HG03139 (cell line): ENCODE measurements at regions not wholly inside any gene's neighbourhood (a gene's known extent, or its start where the extent isn't known, plus 50 kb on each side); places are given as distances from the start of the nearest gene placed in this dataset.

Experiments used
- ATAC-seq: cut with Tn5 transposase; IDR thresholded peaks from one replicate; pipeline ENCODE4 v1.9.1; 2021; ENCODE audit not compliant: unreplicated experiment

GRCh38 chr3:68060910-68061309 lies 406.5 kb upstream of the SUCLG2 start:
- ATAC-seq = no peak

GRCh38 chr3:68060191-68060590 lies 405.8 kb upstream of the SUCLG2 start:
- no peak for ATAC-seq

DNA sequence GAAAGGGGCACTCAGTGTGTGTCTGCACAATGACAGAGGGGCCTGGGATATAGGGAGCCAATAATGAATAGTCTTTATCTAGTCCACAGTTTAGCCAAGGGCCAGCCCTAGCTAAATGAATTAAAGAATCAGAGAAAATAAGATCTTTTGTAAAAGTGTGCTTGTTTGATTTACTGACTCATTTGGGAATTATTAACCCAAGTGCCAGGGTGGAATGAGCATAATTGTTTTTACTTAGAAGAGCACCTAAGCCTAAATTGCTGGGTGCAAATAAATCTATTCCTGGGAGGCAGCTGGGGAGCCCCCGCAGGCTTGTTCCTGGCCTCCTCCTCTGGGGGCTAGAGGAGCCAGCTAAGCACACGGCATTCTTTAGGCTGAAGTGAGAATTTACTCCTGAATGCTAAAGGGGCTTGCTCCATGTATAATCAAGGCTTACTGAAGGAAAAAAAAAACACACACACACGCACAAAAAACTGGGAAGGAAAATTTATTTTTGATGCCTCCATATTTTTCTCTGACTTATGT lies 405.3 kb upstream of the SUCLG2 start:
- ATAC-seq = no peak

DNA sequence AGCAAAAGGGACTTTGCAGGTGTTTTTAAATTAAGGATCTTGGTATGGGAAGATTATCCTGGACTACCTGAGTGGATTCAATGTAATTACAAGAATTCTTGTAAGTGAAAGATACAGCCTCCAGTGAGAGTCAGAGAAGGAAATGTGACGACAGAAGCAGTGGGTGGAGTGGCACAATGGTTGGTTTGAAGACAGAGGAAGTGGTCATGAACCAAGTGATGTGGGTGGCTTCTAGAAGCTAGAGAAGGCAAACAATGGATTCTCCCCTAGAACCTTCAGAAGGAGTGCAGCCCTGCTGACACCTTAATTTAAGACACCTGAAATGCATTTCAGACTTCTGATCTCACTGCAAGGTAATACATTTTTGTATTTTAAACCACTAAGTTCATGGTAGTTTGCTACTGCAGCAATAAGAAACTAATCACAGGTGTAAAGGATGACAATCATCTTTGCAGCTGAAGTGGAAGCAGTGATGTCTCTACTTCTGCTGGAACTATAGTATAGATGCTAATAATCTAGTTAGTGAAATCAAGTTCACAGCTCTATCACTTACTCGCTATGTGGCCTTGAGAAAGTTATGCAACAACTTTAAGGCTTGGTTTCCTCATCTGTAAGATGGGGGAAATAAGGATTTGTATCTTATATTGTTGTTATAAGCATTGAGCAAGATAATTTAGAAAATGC lies 403.4 kb upstream of the SUCLG2 start:
- ATAC-seq = no peak

DNA sequence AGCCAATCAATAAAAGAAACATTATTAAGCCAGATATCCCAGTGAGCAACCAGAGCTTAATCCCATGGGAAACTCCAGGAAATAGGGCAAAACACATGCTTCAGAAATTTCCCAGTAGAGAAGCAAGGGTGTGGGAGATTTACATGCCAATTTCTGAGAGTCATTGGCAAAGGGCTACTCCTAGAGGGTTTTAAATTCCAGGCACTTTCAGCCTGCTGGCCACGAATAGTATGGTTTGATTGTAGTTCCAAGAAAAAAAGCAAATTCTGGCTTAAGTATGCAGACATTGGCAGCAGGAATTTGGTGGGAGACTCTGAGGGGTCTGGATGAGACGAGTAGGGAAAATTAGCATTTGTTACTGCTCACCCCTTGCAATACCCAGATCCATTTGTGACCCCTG lies 402.1 kb upstream of the SUCLG2 start:
- no peak for ATAC-seq

GRCh38 chr3:68055215-68055614 lies 400.8 kb upstream of the SUCLG2 start:
- no peak for ATAC-seq

DNA sequence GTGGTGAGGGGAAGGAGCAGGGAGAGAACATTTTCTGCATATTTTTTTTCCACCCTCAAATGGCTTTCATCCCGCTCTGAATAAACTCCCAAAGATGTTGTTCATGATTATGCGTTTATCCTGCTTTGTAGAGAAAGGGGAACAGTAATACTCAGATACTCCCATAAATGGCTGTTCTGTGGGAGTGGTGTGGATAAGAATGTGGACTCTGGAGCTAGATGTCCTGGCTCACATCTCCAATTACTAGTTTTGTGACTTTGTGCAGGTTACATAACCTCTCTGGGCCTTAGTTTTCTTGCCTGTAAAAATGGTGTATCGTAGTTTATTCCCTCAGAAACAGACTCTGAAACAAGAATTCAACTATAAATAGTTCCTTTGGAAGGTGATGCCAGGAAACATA lies 395.4 kb upstream of the SUCLG2 start:
- no peak for ATAC-seq

DNA sequence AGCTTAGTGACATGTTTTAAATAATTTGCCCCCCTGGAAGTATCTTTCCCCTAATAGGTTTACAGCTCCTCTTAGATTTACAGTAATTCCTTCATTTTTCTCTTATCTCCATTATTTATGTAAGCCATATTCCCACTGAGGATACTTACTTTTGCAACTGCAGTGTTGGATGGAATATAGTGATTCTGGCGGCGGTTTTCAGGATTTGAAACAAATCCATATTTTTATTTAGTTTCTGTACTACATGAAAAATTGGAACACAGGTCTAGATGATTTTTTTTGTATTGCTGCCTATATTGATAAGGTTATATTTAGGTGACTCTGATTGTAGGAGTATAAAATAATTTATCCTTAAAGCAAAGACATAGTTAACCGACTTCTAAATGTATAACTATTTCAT lies 391.6 kb upstream of the SUCLG2 start:
- no peak for ATAC-seq

DNA sequence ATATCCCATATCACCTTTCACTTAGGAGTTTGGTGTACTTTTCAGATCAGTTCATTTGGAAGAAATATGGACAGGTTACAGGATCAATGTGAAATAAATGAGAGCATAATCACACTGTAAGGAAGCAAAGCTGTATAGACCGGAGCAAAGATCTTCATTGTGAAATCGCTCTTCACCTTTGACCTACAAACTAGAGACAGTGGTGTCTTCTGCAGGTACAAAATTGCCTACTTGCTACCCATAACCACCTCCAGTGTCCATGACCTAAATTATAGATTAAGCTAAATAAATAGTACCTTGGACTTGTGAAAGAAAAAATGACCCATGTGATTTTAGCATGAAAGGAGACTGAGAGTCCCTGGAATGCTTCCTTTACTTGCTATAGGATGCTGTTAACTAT lies 379.5 kb upstream of the SUCLG2 start:
- no peak for ATAC-seq

- no peak for ATAC-seq
Observed at GRCh38 chr3:68032209-68032608, 377.8 kb upstream of the SUCLG2 start.

GRCh38 chr3:68025189-68025588 lies 370.8 kb upstream of the SUCLG2 start:
- no peak for ATAC-seq

- ATAC-seq = no peak
Observed at GRCh38 chr3:68019876-68020275, 365.5 kb upstream of the SUCLG2 start.

- no peak for ATAC-seq
Observed at GRCh38 chr3:68018275-68018674, 363.9 kb upstream of the SUCLG2 start.

GRCh38 chr3:68017069-68017468 lies 362.7 kb upstream of the SUCLG2 start:
- no peak for ATAC-seq

- ATAC-seq = no peak
Observed at GRCh38 chr3:68009900-68010299, 355.5 kb upstream of the SUCLG2 start.

DNA sequence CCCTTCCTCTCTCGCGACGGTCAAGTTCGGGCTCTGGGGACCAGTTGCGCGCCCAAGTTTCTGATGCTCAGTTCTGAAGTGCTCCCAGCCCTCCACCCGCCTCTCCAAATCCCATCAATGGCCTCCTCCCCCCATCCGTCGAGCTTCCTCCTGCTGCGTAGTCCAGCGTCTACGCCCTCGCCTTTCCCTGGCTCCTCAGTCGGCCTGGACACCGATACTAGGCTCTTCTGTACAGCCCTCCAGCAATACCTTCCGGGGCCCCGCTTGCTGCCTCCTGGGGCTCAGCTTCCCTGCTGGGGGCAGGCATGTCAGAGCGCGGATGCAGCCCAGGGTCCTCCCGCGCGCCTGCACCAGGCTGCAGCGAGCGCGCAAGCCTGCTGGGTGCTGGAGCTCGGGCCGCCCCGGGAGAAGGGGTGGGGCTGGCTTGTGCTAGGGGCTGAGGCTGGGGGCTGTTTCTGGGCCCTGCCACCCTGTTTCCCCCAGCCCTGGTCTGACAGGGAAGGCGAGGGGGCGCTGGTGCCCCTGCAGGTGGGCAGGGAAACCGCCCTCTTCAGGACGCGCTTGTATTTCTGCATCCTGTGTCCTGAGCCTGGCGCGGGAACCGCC lies 353.3 kb upstream of the SUCLG2 start:
- no peak for ATAC-seq

DNA sequence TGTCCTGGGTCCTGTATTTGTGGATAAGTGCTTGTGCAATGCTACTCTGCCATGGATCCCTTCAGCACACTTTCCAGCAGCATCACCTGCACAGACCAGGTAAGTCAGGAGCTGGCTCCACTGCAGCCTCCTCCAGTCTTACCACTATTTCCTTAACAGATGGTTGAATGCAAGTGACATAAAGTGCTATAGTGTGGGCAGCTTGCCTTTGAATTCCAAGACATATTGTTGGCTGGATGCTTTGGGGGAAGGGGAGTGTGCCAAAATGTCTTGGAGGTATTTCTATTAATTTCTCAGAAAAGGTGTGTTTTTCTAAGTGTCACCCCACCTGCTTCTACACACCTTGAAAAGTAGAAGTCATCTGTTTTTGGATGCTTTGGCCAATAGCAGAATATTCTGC lies 352.2 kb upstream of the SUCLG2 start:
- ATAC-seq = no peak

- no peak for ATAC-seq
Observed at GRCh38 chr3:68004091-68004490, 349.7 kb upstream of the SUCLG2 start.

GRCh38 chr3:67998281-67998680 lies 343.9 kb upstream of the SUCLG2 start:
- no peak for ATAC-seq

- ATAC-seq = no peak
Observed at GRCh38 chr3:67995206-67995605, 340.8 kb upstream of the SUCLG2 start.

- ATAC-seq = no peak
Observed at GRCh38 chr3:67986706-67987105, 332.3 kb upstream of the SUCLG2 start.

- ATAC-seq = no peak
Observed at GRCh38 chr3:67983166-67983565, 328.8 kb upstream of the SUCLG2 start.

DNA sequence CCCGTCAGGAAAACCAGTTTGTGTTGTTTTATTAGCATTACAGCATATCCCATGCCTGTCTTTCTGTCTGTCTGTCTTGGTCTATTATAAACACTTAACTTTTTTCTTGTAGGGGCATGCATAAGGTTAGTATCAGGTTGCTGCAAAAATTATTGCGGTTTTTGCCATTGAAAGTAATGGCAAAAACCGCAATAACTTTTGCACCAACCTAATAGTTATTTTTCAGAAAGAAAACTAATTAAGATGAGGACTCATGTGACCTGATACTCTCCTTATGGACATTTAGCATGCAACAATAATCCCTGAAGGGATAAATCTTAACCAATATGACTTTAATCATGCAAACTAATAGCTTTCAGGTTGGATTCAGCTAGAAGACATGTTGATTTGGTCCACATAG lies 326.7 kb upstream of the SUCLG2 start:
- ATAC-seq = no peak
